Breast epithelium (tissue), 4 donors: ENCODE measurements at regions not wholly inside any gene's neighbourhood (a gene's known extent, or its start where the extent isn't known, plus 50 kb on each side); places are given as distances from the start of the nearest gene placed in this dataset.

Experiments used
- DNase-seq, 2 donors: peaks; one replicate each; pipeline ENCODE4 v3.0.0-alpha.2; 2019; ENCODE audit warnings: low spot score in 2 of 2
- H3K27ac ChIP-seq, 2 donors: fragments of 200-600 bp; sonication (generic) in 1 of 2; one replicate each; pipeline ENCODE4 v1.5.1; 2016 to 2019; ENCODE audit warnings: mild to moderate bottlenecking in 1 of 2
- H3K27me3 ChIP-seq, 2 donors: fragments of 200-600 bp; sonication (generic) in 1 of 2; one replicate each; pipeline versions ENCODE4 v1.5.1 to v1.6.0; 2017 to 2019; ENCODE audit warnings: control low read depth in 1 of 2, mild to moderate bottlenecking in 1 of 2
- H3K36me3 ChIP-seq: fragments of 200-600 bp; one replicate; pipeline ENCODE4 v1.5.1; 2019
- H3K4me1 ChIP-seq, 2 donors: fragments of 200-600 bp; sonication (generic); one replicate each; pipeline ENCODE4 v1.5.1; 2016 to 2019; ENCODE audit warnings: control low read depth in 1 of 2
- H3K4me3 ChIP-seq, 3 donors: fragments of 200-600 bp; sonication (generic); 1 replicate in 2 of 3; 2 replicates in 1 of 3; pipeline ENCODE4 v1.5.1; 2016 to 2019; ENCODE audit warnings: mild to moderate bottlenecking in 3 of 3, moderate library complexity in 2 of 3
- H3K9me3 ChIP-seq, 2 donors: fragments of 200-600 bp; sonication (generic) in 1 of 2; one replicate each; pipeline ENCODE4 v1.5.1; 2016 to 2019; ENCODE audit warnings: control low read depth in 1 of 2
- CTCF ChIP-seq, 3 donors: fragments of 450-650 bp; IDR thresholded peaks; one replicate each; pipeline ENCODE4 v1.5.1; 2016 to 2017; ENCODE audit warnings: antibody characterized with exemption in 3 of 3, mild to moderate bottlenecking in 3 of 3, moderate library complexity in 3 of 3
- POLR2A ChIP-seq: fragments of 450-650 bp; IDR thresholded peaks from one replicate; pipeline ENCODE4 v1.6.1; 2016; ENCODE audit warnings: antibody characterized with exemption, mild to moderate bottlenecking, moderate library complexity
- POLR2AphosphoS5 ChIP-seq, 3 donors: sonication (generic); formaldehyde crosslinking; IDR thresholded peaks; one replicate each; pipeline ENCODE4 v1.6.1; 2017; ENCODE audit warnings: antibody characterized with exemption in 3 of 3
- intact Hi-C: fragments of 100-400 bp; cut with DNase I; formaldehyde crosslinking; loops from one replicate; pipeline ENCODE4 v1.15.1; 2023; ENCODE audit warnings: low total_unique reads

DNA sequence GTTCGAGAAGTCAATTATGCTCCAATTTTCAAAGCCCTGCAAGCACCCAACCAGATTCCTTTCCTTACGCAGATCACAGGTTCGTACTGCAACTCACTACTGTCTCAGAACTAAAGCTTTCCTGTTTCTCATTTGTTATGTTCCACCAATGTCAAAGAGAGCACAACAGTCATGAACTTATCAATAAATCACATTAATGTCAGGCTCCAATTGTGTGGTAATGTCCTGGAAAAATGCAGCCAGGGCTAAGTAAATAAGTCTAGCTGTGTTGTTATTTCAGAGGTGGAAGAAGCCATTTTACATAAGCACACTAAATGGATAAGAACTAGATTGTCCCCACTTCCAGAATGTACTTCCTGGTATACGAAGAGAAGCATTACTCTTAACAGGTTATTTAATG is 488.6 kb upstream of the PTGER4 start:
- Histone ChIP-seq H3K9me3 (no peaks in the 10 kb centered on the region), H3K4me1 (no peaks in the 10 kb centered on the region), H3K27me3 (no peaks in the 10 kb centered on the region), H3K4me3 (no peak overlapping the region), H3K36me3 (no peaks in the 10 kb centered on the region), H3K27ac (no peak overlapping the region)
- no peak for TF ChIP-seq CTCF (IDR thresholded peaks at IDR 0.05)
- TF ChIP-seq POLR2A: no peak
- DNase-seq: no peak
- intact Hi-C loops: no loop called here

DNA sequence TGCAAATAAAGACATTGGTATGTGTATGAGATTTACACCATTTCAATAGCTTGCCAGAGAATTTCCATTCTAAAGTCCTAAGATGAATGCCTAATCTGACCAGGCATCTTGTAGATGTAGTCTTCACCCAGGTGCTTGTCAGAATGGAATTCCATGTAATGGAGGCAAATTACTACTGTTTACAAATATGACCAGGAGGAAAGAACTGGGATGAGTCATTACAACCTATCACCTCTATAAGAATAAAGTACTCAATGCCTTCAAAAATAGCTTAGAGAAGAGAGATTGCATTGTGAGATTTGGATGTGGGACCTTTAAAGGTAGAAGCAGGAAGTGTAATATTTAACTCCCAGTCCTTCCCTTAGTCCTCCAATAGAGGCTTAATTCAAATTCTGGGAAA is 507.0 kb upstream of the PTGER4 start:
- intact Hi-C loops: no loop called here
- no peak for DNase-seq
- Histone ChIP-seq H3K4me1 (no peaks in the 10 kb centered on the region), H3K4me3 (no peak overlapping the region), H3K27ac (no peak overlapping the region), H3K36me3 (no peaks in the 10 kb centered on the region), H3K27me3 (no peaks in the 10 kb centered on the region), H3K9me3 (peaks cover 9 to 19% of the 10 kb centered on the region in 2 donors)
- TF ChIP-seq POLR2AphosphoS5 (IDR thresholded peaks at IDR 0.05): no peak
- no peak for TF ChIP-seq POLR2A
- no peak for TF ChIP-seq CTCF (IDR thresholded peaks at IDR 0.05)

DNA sequence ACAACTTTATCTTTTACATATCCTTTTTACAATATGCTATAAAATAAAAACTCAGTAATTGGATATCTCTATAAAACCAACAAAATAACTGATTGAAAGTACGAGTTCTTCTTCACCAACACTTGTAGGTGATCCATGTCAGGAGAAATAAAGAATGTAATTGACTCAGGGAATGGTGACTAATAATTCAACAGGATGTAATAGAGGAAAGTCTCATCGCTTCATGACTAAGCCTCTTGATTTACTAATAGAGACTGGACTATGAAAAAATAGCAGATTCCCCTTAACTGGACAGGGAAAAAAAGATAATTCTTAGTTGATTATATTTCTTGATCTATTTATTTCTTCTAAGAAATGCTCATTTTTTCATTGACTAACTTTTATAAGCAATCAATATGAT is 507.7 kb upstream of the PTGER4 start:
- Histone ChIP-seq H3K4me1 (no peaks in the 10 kb centered on the region), H3K27ac (no peak overlapping the region), H3K36me3 (no peaks in the 10 kb centered on the region), H3K27me3 (no peaks in the 10 kb centered on the region), H3K9me3 (peaks cover 8 to 18% of the 10 kb centered on the region in 2 donors), H3K4me3 (no peak overlapping the region)
- TF ChIP-seq CTCF (IDR thresholded peaks at IDR 0.05) (no peak), POLR2AphosphoS5 (IDR thresholded peaks at IDR 0.05) (no peak), POLR2A (no peak)
- intact Hi-C loops: no loop called here
- DNase-seq: no peak

DNA sequence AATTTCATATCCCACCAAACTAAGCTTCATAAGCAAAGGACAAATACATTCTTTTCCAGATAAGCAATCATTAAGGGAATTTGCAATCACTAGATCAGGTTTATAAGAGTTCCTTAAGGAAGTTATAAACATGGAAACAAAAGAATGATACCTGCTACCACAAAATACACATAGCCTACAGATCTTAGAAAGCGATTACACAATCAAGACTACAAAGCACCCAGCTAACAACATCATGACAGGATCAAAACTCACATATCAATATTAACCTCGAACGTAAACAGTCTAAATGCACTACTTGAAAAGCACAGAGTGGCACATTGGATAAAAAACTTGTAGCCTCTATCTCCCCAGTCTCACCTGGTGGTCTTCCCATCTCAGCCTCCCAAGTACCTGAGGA is 512.4 kb upstream of the PTGER4 start:
- H3K36me3 ChIP-seq: no peaks in the 10 kb centered on the region
- peaks cover 6 to 10% of the 10 kb centered on the region in 2 donors for H3K9me3 ChIP-seq
- H3K27me3 ChIP-seq: no peaks in the 10 kb centered on the region
- TF ChIP-seq POLR2A (no peak), CTCF (IDR thresholded peaks at IDR 0.05) (no peak), POLR2AphosphoS5 (IDR thresholded peaks at IDR 0.05) (no peak)
- no peaks in the 10 kb centered on the region for H3K4me1 ChIP-seq
- intact Hi-C loops: no loop called here
- H3K4me3 ChIP-seq: no peak overlapping the region
- no peak for DNase-seq
- H3K27ac ChIP-seq: no peak overlapping the region

DNA sequence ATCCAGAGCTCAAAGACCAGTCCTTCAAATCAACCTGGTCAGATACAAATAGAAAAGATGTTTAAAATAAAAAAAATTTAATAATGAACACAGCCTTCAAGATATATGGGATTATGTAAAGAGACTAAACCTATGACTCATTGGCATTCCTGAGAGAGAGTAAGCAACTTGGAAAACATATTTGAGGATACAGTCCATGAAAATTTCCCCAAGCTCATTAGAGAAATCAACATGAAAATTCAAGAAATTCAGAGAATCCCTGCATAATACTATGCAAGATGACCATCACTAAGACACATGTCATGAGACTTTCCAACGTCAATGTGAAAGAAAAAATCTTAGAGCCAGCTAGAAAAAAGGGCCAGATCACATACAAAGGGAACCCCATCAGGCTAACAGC is 512.9 kb upstream of the PTGER4 start:
- H3K9me3 ChIP-seq: peaks cover 6 to 10% of the 10 kb centered on the region in 2 donors
- no peak overlapping the region for H3K4me3 ChIP-seq
- no peaks in the 10 kb centered on the region for H3K27me3 ChIP-seq
- intact Hi-C loops: no loop called here
- H3K27ac ChIP-seq: no peak overlapping the region
- DNase-seq: no peak
- no peaks in the 10 kb centered on the region for H3K4me1 ChIP-seq
- TF ChIP-seq CTCF (IDR thresholded peaks at IDR 0.05) (no peak), POLR2A (no peak), POLR2AphosphoS5 (IDR thresholded peaks at IDR 0.05) (no peak)
- H3K36me3 ChIP-seq: no peaks in the 10 kb centered on the region
